ENCODE measurements at regions not wholly inside any gene's neighbourhood (a gene's known extent, or its start where the extent isn't known, plus 50 kb on each side); places are given as distances from the start of the nearest gene placed in this dataset.

DNA sequence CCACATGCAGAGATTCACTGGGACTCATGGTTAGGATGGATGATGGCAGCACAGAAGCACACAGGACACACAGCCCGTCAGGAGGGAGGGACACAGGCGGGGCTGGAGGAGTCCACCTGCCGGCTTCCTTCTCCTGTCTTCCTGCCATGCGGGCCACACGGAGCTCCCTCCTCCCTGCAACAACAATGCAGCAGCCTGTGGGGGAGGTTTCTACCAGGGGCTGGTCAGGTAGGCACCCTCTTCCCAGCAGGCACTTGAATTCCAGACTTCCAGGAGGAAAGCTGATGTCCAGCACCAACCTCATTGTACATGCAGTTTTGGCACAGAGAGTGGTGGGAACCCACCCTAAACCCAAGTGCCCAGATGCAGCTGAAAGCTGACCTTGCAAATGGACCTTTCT is 341.2 kb downstream of the GLRX3 start:
- TF ChIP-seq CTCF (IDR thresholded peaks at IDR 0.05; ENCODE audit: low read depth, low read length) (no peak), EZH2phosphoT487 (IDR thresholded peaks at IDR 0.05; ENCODE audit: low read depth) (no peak)

All from OCI-LY3 (cell line).